H1 (cell line): ENCODE measurements at regions not wholly inside any gene's neighbourhood (a gene's known extent, or its start where the extent isn't known, plus 50 kb on each side); places are given as distances from the start of the nearest gene placed in this dataset.

Experiments
- CTCF ChIA-PET: fragments of 300-600 bp; sonication (Branson Sonifier 250); formaldehyde crosslinking; loops from one replicate; lab custom pipeline; 2021; ENCODE audit not compliant: partially characterized antibody; lab: Charles Lee
- POLR2A ChIA-PET: fragments of 300-600 bp; sonication (Branson Sonifier 250); formaldehyde crosslinking; loops from one replicate; lab custom pipeline; 2021; ENCODE audit warnings: inconsistent platforms; ENCODE audit not compliant: partially characterized antibody; lab: Charles Lee
- DNase-seq, 2 experiments: peaks; one replicate each; pipeline versions ENCODE4 v3.0.0 to v3.0.0-alpha.2; 2010 to 2022; ENCODE audit warnings: low spot score in 2 of 2, low read depth in 1 of 2, mixed read lengths in 1 of 2
- FAIRE-seq: peaks from 2 replicates; lab custom pipeline; 2011; peaks lifted over from hg19 to GRCh38; lab: Jason Lieb, UNC
- H2AFZ ChIP-seq: 2 replicates; pipeline ENCODE4 v1.8.1; 2012; ENCODE audit warnings: low read length, inconsistent platforms
- H2AK5ac ChIP-seq: 2 replicates; pipeline ENCODE4 v1.6.1; 2013; ENCODE audit warnings: low read depth, low read length
- H2BK120ac ChIP-seq: replicated peaks from 2 replicates; pipeline ENCODE3; 2013; ENCODE audit warnings: low read depth, low read length, inconsistent platforms
- H2BK12ac ChIP-seq: 2 replicates; pipeline ENCODE4 v1.6.1; 2013; ENCODE audit warnings: low read depth, low read length
- H2BK15ac ChIP-seq: 2 replicates; pipeline ENCODE4 v1.6.1; 2013; ENCODE audit warnings: low read length
- H2BK20ac ChIP-seq: 2 replicates; pipeline ENCODE4 v1.6.1; 2013; ENCODE audit warnings: low read length
- H2BK5ac ChIP-seq: 2 replicates; pipeline ENCODE4 v1.6.1; 2013; ENCODE audit warnings: low read depth, low read length
- H3K14ac ChIP-seq: 2 replicates; pipeline ENCODE4 v1.6.1; 2013; ENCODE audit warnings: inconsistent platforms; ENCODE audit not compliant: insufficient read length
- H3K18ac ChIP-seq: 2 replicates; pipeline ENCODE4 v1.6.1; 2013; ENCODE audit warnings: low read length; ENCODE audit errors: extremely low read depth
- H3K23ac ChIP-seq: 2 replicates; pipeline ENCODE4 v1.6.1; 2013; ENCODE audit warnings: inconsistent platforms; ENCODE audit not compliant: insufficient read length
- H3K23me2 ChIP-seq: 2 replicates; pipeline ENCODE4 v1.6.1; 2013; ENCODE audit warnings: low read depth, low read length
- H3K27ac ChIP-seq: 2 replicates; pipeline ENCODE4 v1.6.1; 2011; ENCODE audit warnings: low read depth, low read length, inconsistent platforms
- H3K27me3 ChIP-seq, 4 experiments: replicated peaks in 1 of 4; 1 replicate in 1 of 4; 2 replicates in 3 of 4; pipeline versions ENCODE4 v1.6.1 to v1.8.1; 2011 to 2013; ENCODE audit warnings: low read length in 3 of 4, mild to moderate bottlenecking in 3 of 4, inconsistent platforms in 2 of 4, mixed read lengths in 2 of 4, moderate library complexity in 1 of 4; ENCODE audit not compliant: control insufficient read depth in 3 of 4, insufficient read depth in 3 of 4; ENCODE audit errors: extremely low read depth in 1 of 4
- H3K36me3 ChIP-seq, 4 experiments: 2 replicates each; pipeline versions ENCODE4 v1.6.1 to v1.8.1; 2011 to 2013; ENCODE audit warnings: mild to moderate bottlenecking in 4 of 4, low read length in 3 of 4, moderate library complexity in 2 of 4, control low read depth in 1 of 4, inconsistent platforms in 1 of 4; ENCODE audit not compliant: insufficient read depth in 4 of 4, control insufficient read depth in 2 of 4
- H3K4ac ChIP-seq: replicated peaks from 2 replicates; pipeline ENCODE3; 2013; ENCODE audit warnings: low read length, low read depth, mixed read lengths, inconsistent platforms; ENCODE audit not compliant: insufficient read length
- H3K4me1 ChIP-seq, 4 experiments: replicated peaks in 1 of 4; 1 replicate in 1 of 4; 2 replicates in 3 of 4; pipeline versions ENCODE4 v1.6.1 to v1.8.1; 2011 to 2013; ENCODE audit warnings: low read length in 3 of 4, inconsistent platforms in 2 of 4, mixed read lengths in 1 of 4; ENCODE audit not compliant: insufficient read depth in 4 of 4, control insufficient read depth in 3 of 4
- H3K4me2 ChIP-seq, 2 experiments: 2 replicates each; pipeline versions ENCODE4 v1.6.1 to v1.8.1; 2011 to 2013; ENCODE audit warnings: low read depth in 2 of 2, low read length in 2 of 2, control low read depth in 1 of 2, inconsistent platforms in 1 of 2, mild to moderate bottlenecking in 1 of 2; ENCODE audit not compliant: insufficient read depth in 1 of 2
- H3K4me3 ChIP-seq, 4 experiments: fragments of 200-600, 300-600 bp in 1 of 4; sonication (generic), shearing (Covaris generic), sonication (Bioruptor Twin) in 1 of 4; 2 replicates each; pipeline versions ENCODE4 v1.5.1 to v1.8.1; 2011 to 2016; ENCODE audit warnings: low read length in 4 of 4, low read depth in 3 of 4, control low read depth in 2 of 4, inconsistent platforms in 2 of 4, mild to moderate bottlenecking in 2 of 4, mixed read lengths in 1 of 4, moderate library complexity in 1 of 4; ENCODE audit not compliant: insufficient read depth in 2 of 4; ENCODE audit errors: extremely low read depth in 1 of 4
- H3K56ac ChIP-seq: replicated peaks from 2 replicates; pipeline ENCODE3; 2013; ENCODE audit warnings: low read depth, mild to moderate bottlenecking, mixed read lengths, low read length, inconsistent platforms; ENCODE audit not compliant: insufficient read length
- H3K79me1 ChIP-seq: 2 replicates; pipeline ENCODE4 v1.6.1; 2013; ENCODE audit warnings: low read depth, low read length, control low read depth
- H3K79me2 ChIP-seq, 2 experiments: 2 replicates each; pipeline versions ENCODE4 v1.6.1 to v1.8.1; 2012 to 2013; ENCODE audit warnings: low read length in 2 of 2, mild to moderate bottlenecking in 2 of 2, inconsistent platforms in 1 of 2; ENCODE audit not compliant: insufficient read depth in 2 of 2, control insufficient read depth in 1 of 2
- H3K9ac ChIP-seq, 4 experiments: replicated peaks in 1 of 4; 1 replicate in 1 of 4; 2 replicates in 3 of 4; pipeline versions ENCODE4 v1.6.1 to v1.8.1; 2011 to 2013; ENCODE audit warnings: low read depth in 3 of 4, low read length in 3 of 4, control low read depth in 2 of 4, mild to moderate bottlenecking in 2 of 4, moderate library complexity in 2 of 4, inconsistent platforms in 1 of 4; ENCODE audit errors: extremely low read depth in 1 of 4
- H3K9me3 ChIP-seq, 2 experiments: 2 replicates each; pipeline versions ENCODE4 v1.6.1 to v1.8.1; 2012 to 2013; ENCODE audit warnings: mild to moderate bottlenecking in 2 of 2, moderate library complexity in 2 of 2, control low read depth in 1 of 2, inconsistent platforms in 1 of 2, low read depth in 1 of 2, low read length in 1 of 2, mixed read lengths in 1 of 2; ENCODE audit not compliant: insufficient read depth in 2 of 2
- H4K20me1 ChIP-seq, 2 experiments: replicated peaks in 1 of 2; 2 replicates each; pipeline versions ENCODE3 to v1.8.1; 2011 to 2013; ENCODE audit warnings: inconsistent platforms in 2 of 2, low read length in 2 of 2, mild to moderate bottlenecking in 1 of 2; ENCODE audit not compliant: insufficient read depth in 2 of 2, control insufficient read depth in 1 of 2
- H4K5ac ChIP-seq: 2 replicates; pipeline ENCODE4 v1.6.1; 2013; ENCODE audit warnings: low read length, low read depth, mixed read lengths, inconsistent platforms; ENCODE audit not compliant: insufficient read length
- H4K8ac ChIP-seq: 2 replicates; pipeline ENCODE4 v1.8.0; 2013; ENCODE audit warnings: mild to moderate bottlenecking, moderate library complexity, low read length, inconsistent platforms; ENCODE audit not compliant: insufficient read depth; ENCODE audit errors: extremely low read depth
- H4K91ac ChIP-seq: replicated peaks from 2 replicates; pipeline ENCODE3; 2013; ENCODE audit warnings: low read length, mixed read lengths, inconsistent platforms; ENCODE audit not compliant: insufficient read length
- EP300 ChIP-seq, 2 experiments: IDR thresholded peaks; 1 replicate in 1 of 2; 2 replicates in 1 of 2; pipeline ENCODE4 v1.6.1; 2011 to 2012; ENCODE audit warnings: low read depth in 2 of 2, low read length in 2 of 2, mild to moderate bottlenecking in 2 of 2, borderline replicate concordance in 1 of 2, inconsistent platforms in 1 of 2, moderate library complexity in 1 of 2
- GABPA ChIP-seq: IDR thresholded peaks from 2 replicates; pipeline ENCODE4 v1.6.1; 2011; ENCODE audit warnings: mild to moderate bottlenecking, low read length, moderate library complexity, borderline replicate concordance; ENCODE audit not compliant: insufficient read depth
- HDAC6 ChIP-seq: IDR thresholded peaks from one replicate; pipeline ENCODE4 v1.7.1; 2012; ENCODE audit warnings: low read depth, mild to moderate bottlenecking, inconsistent platforms, low read length, moderate library complexity
- POU5F1 ChIP-seq: IDR thresholded peaks from 2 replicates; pipeline ENCODE4 v1.6.1; 2011; ENCODE audit warnings: low read depth, mild to moderate bottlenecking, low read length, moderate library complexity
- SP4 ChIP-seq: IDR thresholded peaks from 2 replicates; pipeline ENCODE4 v1.6.1; 2012; ENCODE audit warnings: low read length, inconsistent platforms
- TCF12 ChIP-seq: IDR thresholded peaks from 2 replicates; pipeline ENCODE4 v1.6.1; 2011; ENCODE audit warnings: low read depth, mild to moderate bottlenecking, low read length
- ZNF274 ChIP-seq: IDR thresholded peaks from 2 replicates; pipeline ENCODE4 v1.7.0; 2012; ENCODE audit warnings: low read length, borderline replicate concordance; ENCODE audit errors: extremely low read depth
- WGBS, 2 experiments: shearing (Covaris generic) in 1 of 2; methylation state at CpG; one replicate each; pipeline versions ENCODE4 v1.1.6 to v1.1.7; 2013 to 2015; ENCODE audit warnings: low lambda C conversion rate in 2 of 2, mixed read lengths in 2 of 2, inconsistent platforms in 1 of 2, low coverage in 1 of 2, missing lambda C conversion rate in 1 of 2; ENCODE audit not compliant: insufficient replicate concordance in 2 of 2, insufficient coverage in 1 of 2, insufficient read length in 1 of 2; ENCODE audit errors: extremely low coverage in 1 of 2, missing lambda C conversion rate in 1 of 2; 5-methylcytosine and 5-hydroxymethylcytosine counted together
- TF ChIP-seq, protein P1 (sequence below): IDR thresholded peaks from 2 replicates; pipeline ENCODE4 v1.6.1; 2011; ENCODE audit warnings: low read length, improper control_type of control experiment

DNA sequence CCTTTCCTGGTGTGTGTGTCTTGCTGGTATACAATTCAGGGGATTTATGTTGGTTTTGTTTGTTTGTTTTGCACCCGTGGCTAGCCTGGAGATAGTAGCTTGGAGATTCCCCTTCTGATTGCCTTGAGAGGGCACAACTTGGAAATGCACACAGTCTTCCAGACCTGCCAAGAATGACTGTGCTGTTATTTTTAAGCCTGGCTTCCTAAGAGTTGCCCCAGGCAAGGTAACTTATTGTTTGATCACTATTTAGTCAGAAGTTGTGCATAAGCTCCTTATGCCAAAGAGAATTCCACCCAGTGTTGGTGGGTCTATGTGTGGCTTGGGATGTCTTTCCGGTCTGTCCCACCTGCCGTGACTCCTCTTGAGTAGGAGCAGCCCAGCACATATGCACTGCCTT, 421.9 kb upstream of the KCNN2 start:
- 85% methylated on average over 3 of the region's 3 CpGs; no CpG with 5 or more reads in 1 of the 2 experiments for WGBS, 2 experiments

More for the DNA sequence above, 421.9 kb upstream of the KCNN2 start:
- DNase-seq (no peak), FAIRE-seq (no peak)
- ChIA-PET CTCF (interaction anchor here (0.9 kb wide), 1 partner anchor 10 kb away, joined by 3 read pairs; no protein-coding TSS in a partner anchor), POLR2A (no interaction called here)
- no peak overlapping the region for H2AFZ ChIP-seq
- no peak overlapping the region for H2BK120ac ChIP-seq
- no peak overlapping the region for H3K4me2 ChIP-seq
- H3K4me1 ChIP-seq: peaks cover 0 to 9% (median 2%) of the 10 kb centered on the region in 4 experiments; a peak in 4 of 7 replicates
- no peak overlapping the region for H3K4ac ChIP-seq
- no peaks in the 10 kb centered on the region for H3K36me3 ChIP-seq
- H4K5ac ChIP-seq: no peak overlapping the region
- no peak overlapping the region for H3K14ac ChIP-seq
- H3K18ac ChIP-seq: no peak overlapping the region
- no peak overlapping the region for H4K91ac ChIP-seq
- no peak overlapping the region for H3K4me3 ChIP-seq
- H2BK5ac ChIP-seq: no peak overlapping the region
- H3K56ac ChIP-seq: no peak overlapping the region
- H3K9ac ChIP-seq: no peak overlapping the region
- peaks cover 0 to 1% (median 0%) of the 10 kb centered on the region in 4 experiments; a peak in 1 of 7 replicates for H3K27me3 ChIP-seq
- no peaks in the 10 kb centered on the region for H3K9me3 ChIP-seq
- H2BK15ac ChIP-seq: no peak overlapping the region
- H4K20me1 ChIP-seq: no peaks in the 10 kb centered on the region
- no peak overlapping the region for H3K23ac ChIP-seq
- no peak overlapping the region for H2BK20ac ChIP-seq
- no peak for TF ChIP-seq GABPA
- TF ChIP-seq ZNF274: no peak
- TF ChIP-seq TCF12: no peak
- no peak for TF ChIP-seq POU5F1
- no peak for TF ChIP-seq SP4
- TF ChIP-seq HDAC6: no peak
- TF ChIP-seq, protein P1, sequence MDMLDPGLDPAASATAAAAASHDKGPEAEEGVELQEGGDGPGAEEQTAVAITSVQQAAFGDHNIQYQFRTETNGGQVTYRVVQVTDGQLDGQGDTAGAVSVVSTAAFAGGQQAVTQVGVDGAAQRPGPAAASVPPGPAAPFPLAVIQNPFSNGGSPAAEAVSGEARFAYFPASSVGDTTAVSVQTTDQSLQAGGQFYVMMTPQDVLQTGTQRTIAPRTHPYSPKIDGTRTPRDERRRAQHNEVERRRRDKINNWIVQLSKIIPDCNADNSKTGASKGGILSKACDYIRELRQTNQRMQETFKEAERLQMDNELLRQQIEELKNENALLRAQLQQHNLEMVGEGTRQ: no peak
- no peak for TF ChIP-seq EP300 (IDR thresholded peaks at IDR 0.05; ENCODE audit: borderline replicate concordance in 1 of 2, low read depth in 2 of 2, low read length in 2 of 2)
- H3K79me1 ChIP-seq: no peaks in the 10 kb centered on the region
- H2BK12ac ChIP-seq: no peak overlapping the region
- no peak overlapping the region for H4K8ac ChIP-seq
- no peak overlapping the region for H2AK5ac ChIP-seq
- no peaks in the 10 kb centered on the region for H3K79me2 ChIP-seq
- no peak overlapping the region for H3K27ac ChIP-seq
- no peaks in the 10 kb centered on the region for H3K23me2 ChIP-seq
